Spleen (tissue), 7 donors: ENCODE measurements at regions not wholly inside any gene's neighbourhood (a gene's known extent, or its start where the extent isn't known, plus 50 kb on each side); places are given as distances from the start of the nearest gene placed in this dataset.

ENCODE experiments used
- CTCF ChIP-seq, 11 experiments: fragments of 200-600 bp in 7 of 11; fragments of 450-650 bp in 4 of 11; sonication (generic) in 4 of 11; IDR thresholded peaks in 8 of 11; conservative IDR thresholded peaks in 3 of 11; 1 replicate in 7 of 11; 2 replicates in 4 of 11; pipeline versions ENCODE4 v1.4.0 to v1.8.0; 2016 to 2021; ENCODE audit warnings: antibody characterized with exemption in 11 of 11, inconsistent platforms in 4 of 11, mild to moderate bottlenecking in 1 of 11
- POLR2A ChIP-seq, 3 donors: fragments of 450-650 bp; IDR thresholded peaks; one replicate each; pipeline ENCODE4 v1.5.1; 2017; ENCODE audit warnings: antibody characterized with exemption in 3 of 3, mild to moderate bottlenecking in 1 of 3
- POLR2AphosphoS5 ChIP-seq, 3 donors: sonication (generic); formaldehyde crosslinking; IDR thresholded peaks; one replicate each; pipeline ENCODE4 v1.5.1; 2017; ENCODE audit warnings: antibody characterized with exemption in 3 of 3
- donor health status: DM: no; HTN: no; CAD: no; lungs with moderate emphysema.
- donor health status: DM: no; HTN: no; CAD: no.
- donor health status: DM: no; HTN: no; CAD: no.

- TF ChIP-seq CTCF (IDR thresholded peaks at IDR 0.05 in 8 of 11, conservative IDR thresholded peaks at IDR 0.05 in 3 of 11) (no peak), POLR2A (IDR thresholded peaks at IDR 0.05) (no peak), POLR2AphosphoS5 (IDR thresholded peaks at IDR 0.05) (no peak)
Measured at GRCh38 chr1:114324662-114324965, 170.9 kb upstream of the SYT6 start.
